Hepatocyte (in vitro differentiated cells): ENCODE measurements at regions not wholly inside any gene's neighbourhood (a gene's known extent, or its start where the extent isn't known, plus 50 kb on each side); places are given as distances from the start of the nearest gene placed in this dataset.
A peak's percentile ranks its signal among the peaks of the same experiment; 100 is the strongest.

ENCODE experiments used
- DNase-seq: peaks from one replicate; pipeline ENCODE4 v3.0.0-alpha.2; 2016; ENCODE audit warnings: low spot score
- H2AFZ ChIP-seq: fragments of 200-600 bp; sonication (generic); 2 replicates; pipeline ENCODE4 v1.6.0; 2016; ENCODE audit warnings: antibody characterized with exemption, mild to moderate bottlenecking
- H3K27ac ChIP-seq: fragments of 200-600 bp; sonication (generic); 2 replicates; pipeline ENCODE4 v1.5.1; 2016; ENCODE audit warnings: mild to moderate bottlenecking
- H3K27me3 ChIP-seq: fragments of 200-600 bp; sonication (generic); 2 replicates; pipeline ENCODE4 v1.6.1; 2016
- H3K36me3 ChIP-seq: fragments of 200-600 bp; sonication (generic); replicated peaks from 2 replicates; pipeline ENCODE4 v1.5.1; 2016; ENCODE audit warnings: low read depth; ENCODE audit not compliant: insufficient read depth
- H3K4me1 ChIP-seq: fragments of 200-600 bp; sonication (generic); 2 replicates; pipeline ENCODE4 v1.5.1; 2016; ENCODE audit warnings: mild to moderate bottlenecking, moderate library complexity; ENCODE audit not compliant: insufficient read depth
- H3K4me2 ChIP-seq: fragments of 200-600 bp; sonication (generic); 2 replicates; pipeline ENCODE4 v1.6.0; 2016
- H3K4me3 ChIP-seq: fragments of 200-600 bp; sonication (generic); 2 replicates; pipeline ENCODE4 v1.5.1; 2016; ENCODE audit warnings: mild to moderate bottlenecking
- H3K79me2 ChIP-seq: fragments of 200-600 bp; sonication (generic); 2 replicates; pipeline ENCODE4 v1.6.0; 2017; ENCODE audit warnings: mild to moderate bottlenecking
- H3K9me2 ChIP-seq: fragments of 200-600 bp; sonication (generic); replicated peaks from 2 replicates; pipeline ENCODE4 v1.6.0; 2017; ENCODE audit warnings: mild to moderate bottlenecking; ENCODE audit not compliant: insufficient read depth
- H3K9me3 ChIP-seq: fragments of 200-600 bp; sonication (generic); 2 replicates; pipeline ENCODE4 v1.5.1; 2016; ENCODE audit warnings: low read depth, mild to moderate bottlenecking
- H4K20me1 ChIP-seq: fragments of 200-600 bp; sonication (generic); 2 replicates; pipeline ENCODE4 v1.6.0; 2016; ENCODE audit warnings: mild to moderate bottlenecking; ENCODE audit not compliant: insufficient read depth, poor library complexity, severe bottlenecking
- EZH2 ChIP-seq: fragments of 200-600 bp; sonication (generic); IDR thresholded peaks from 2 replicates; pipeline ENCODE4 v1.6.1; 2016; ENCODE audit warnings: antibody characterized with exemption, mild to moderate bottlenecking, borderline replicate concordance
- EZH2phosphoT487 ChIP-seq: fragments of 200-600 bp; sonication (generic); IDR thresholded peaks from one replicate; pipeline ENCODE4 v1.6.1; 2018; ENCODE audit warnings: antibody characterized with exemption, mild to moderate bottlenecking, low read depth, moderate library complexity; ENCODE audit not compliant: unreplicated experiment, severe bottlenecking
- WGBS: methylation state at CpG from one replicate; pipeline ENCODE4 v1.1.6; 2016; ENCODE audit warnings: low lambda C conversion rate; ENCODE audit errors: missing lambda C conversion rate; 5-methylcytosine and 5-hydroxymethylcytosine counted together
- TF ChIP-seq, protein P1 (sequence below): fragments of 200-600 bp; sonication (generic); IDR thresholded peaks from 2 replicates; pipeline ENCODE4 v1.5.1; 2016; ENCODE audit warnings: antibody characterized with exemption, mild to moderate bottlenecking; ENCODE audit not compliant: poor library complexity

DNA sequence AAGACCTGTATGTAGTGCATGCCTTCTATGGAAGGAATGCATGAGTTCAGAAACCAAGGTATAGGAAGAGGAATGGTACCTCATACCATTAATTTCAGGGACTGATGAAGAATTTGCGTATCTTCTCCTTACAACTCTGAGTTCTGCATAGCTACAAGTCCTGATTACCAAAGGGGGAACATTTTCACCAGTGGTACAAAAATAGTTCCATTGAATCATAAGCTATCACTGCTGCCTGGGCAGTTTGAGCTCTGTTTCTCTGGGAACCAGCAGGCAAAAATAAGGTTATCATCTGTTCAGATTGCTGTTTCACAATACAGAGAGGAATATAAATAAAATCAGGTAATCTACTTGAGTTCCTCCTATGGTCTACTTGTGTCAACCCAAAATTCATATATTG, 77.9 kb upstream of the GNPDA2 start:
- no peaks in the 10 kb centered on the region for H3K9me2 ChIP-seq
- DNase-seq = no peak
- no peaks in the 10 kb centered on the region for H3K79me2 ChIP-seq
- H3K36me3 ChIP-seq = no peaks in the 10 kb centered on the region
- no peaks in the 10 kb centered on the region for H3K4me1 ChIP-seq
- H2AFZ ChIP-seq = no peak overlapping the region
- H3K27ac ChIP-seq = no peak overlapping the region
- WGBS = 96% methylated on average over 1 of the region's 1 CpG
- H3K9me3 ChIP-seq = no peaks in the 10 kb centered on the region
- H4K20me1 ChIP-seq = no peaks in the 10 kb centered on the region
- no peak overlapping the region for H3K4me2 ChIP-seq
- no peak overlapping the region for H3K4me3 ChIP-seq
- TF ChIP-seq, protein P1, sequence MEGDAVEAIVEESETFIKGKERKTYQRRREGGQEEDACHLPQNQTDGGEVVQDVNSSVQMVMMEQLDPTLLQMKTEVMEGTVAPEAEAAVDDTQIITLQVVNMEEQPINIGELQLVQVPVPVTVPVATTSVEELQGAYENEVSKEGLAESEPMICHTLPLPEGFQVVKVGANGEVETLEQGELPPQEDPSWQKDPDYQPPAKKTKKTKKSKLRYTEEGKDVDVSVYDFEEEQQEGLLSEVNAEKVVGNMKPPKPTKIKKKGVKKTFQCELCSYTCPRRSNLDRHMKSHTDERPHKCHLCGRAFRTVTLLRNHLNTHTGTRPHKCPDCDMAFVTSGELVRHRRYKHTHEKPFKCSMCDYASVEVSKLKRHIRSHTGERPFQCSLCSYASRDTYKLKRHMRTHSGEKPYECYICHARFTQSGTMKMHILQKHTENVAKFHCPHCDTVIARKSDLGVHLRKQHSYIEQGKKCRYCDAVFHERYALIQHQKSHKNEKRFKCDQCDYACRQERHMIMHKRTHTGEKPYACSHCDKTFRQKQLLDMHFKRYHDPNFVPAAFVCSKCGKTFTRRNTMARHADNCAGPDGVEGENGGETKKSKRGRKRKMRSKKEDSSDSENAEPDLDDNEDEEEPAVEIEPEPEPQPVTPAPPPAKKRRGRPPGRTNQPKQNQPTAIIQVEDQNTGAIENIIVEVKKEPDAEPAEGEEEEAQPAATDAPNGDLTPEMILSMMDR = no peak
- TF ChIP-seq EZH2phosphoT487 = no peak
- no peak for TF ChIP-seq EZH2
- no peaks in the 10 kb centered on the region for H3K27me3 ChIP-seq

- 71% methylated on average over 1 of the region's 1 CpG for WGBS
- Histone ChIP-seq H3K27me3 (no peaks in the 10 kb centered on the region), H3K4me3 (no peak overlapping the region), H3K27ac (no peak overlapping the region), H3K36me3 (no peaks in the 10 kb centered on the region), H2AFZ (no peak overlapping the region), H3K4me1 (no peaks in the 10 kb centered on the region), H4K20me1 (no peaks in the 10 kb centered on the region), H3K79me2 (no peaks in the 10 kb centered on the region), H3K9me2 (no peaks in the 10 kb centered on the region), H3K4me2 (no peak overlapping the region), H3K9me3 (no peaks in the 10 kb centered on the region)
- TF ChIP-seq EZH2 (no peak), EZH2phosphoT487 (no peak)
- TF ChIP-seq, protein P1 = no peak
- no peak for DNase-seq
Measured at GRCh38 chr4:44801384-44801783, 75.0 kb upstream of the GNPDA2 start.

DNA sequence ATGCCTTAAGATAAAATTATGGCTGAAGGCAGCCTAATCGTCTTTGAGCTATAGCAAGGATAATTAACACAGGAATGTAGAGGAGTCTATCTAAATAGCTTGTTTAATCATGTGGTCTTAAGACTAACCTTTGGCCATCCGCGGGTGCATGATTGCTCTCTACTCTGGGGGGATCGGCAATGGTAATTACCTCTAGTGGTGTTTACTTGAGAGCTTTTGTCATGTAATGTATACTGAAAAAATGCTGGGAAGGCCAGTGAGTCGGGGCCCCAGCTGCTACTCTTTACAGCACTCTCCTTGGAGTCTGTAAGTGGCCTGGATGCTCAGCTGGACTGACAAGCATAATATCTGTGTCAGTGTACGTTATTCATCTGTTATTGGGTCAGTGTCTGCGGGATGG, 65.5 kb upstream of the GNPDA2 start:
- 61% methylated on average over 7 of the region's 7 CpGs for WGBS
- H3K9me2 ChIP-seq = no peaks in the 10 kb centered on the region
- H3K27ac ChIP-seq = peak overlapping the region; percentile 8
- H3K79me2 ChIP-seq = no peaks in the 10 kb centered on the region
- H3K4me3 ChIP-seq = no peak overlapping the region
- H2AFZ ChIP-seq = no peak overlapping the region
- no peaks in the 10 kb centered on the region for H3K4me1 ChIP-seq
- no peaks in the 10 kb centered on the region for H3K36me3 ChIP-seq
- H3K27me3 ChIP-seq = no peaks in the 10 kb centered on the region
- no peak overlapping the region for H3K4me2 ChIP-seq
- TF ChIP-seq, protein P1 = no peak
- TF ChIP-seq EZH2phosphoT487 = no peak
- no peak for TF ChIP-seq EZH2
- H3K9me3 ChIP-seq = no peaks in the 10 kb centered on the region
- peak; percentile 44 for DNase-seq
- no peaks in the 10 kb centered on the region for H4K20me1 ChIP-seq

DNA sequence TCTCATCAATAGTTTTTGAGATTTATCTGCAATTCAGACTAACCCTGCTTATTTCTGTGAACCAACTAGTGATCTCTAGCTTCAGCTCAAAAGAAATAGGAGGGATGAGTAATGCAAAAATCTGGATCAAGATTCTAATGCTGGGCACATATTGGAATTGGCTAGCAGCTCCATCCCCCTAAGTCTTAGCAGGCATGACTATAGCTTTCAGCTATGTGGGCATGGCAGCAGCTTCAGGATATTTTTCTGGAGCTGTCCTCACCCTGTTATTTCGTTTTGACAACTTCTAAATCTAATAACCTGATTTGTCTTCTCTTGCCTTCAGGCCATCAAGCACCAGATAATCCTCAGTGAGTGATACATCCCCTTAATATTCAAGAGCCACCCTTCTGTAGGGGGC, 50.8 kb upstream of the GNPDA2 start:
- no peaks in the 10 kb centered on the region for H3K79me2 ChIP-seq
- no peaks in the 10 kb centered on the region for H4K20me1 ChIP-seq
- no peaks in the 10 kb centered on the region for H3K27me3 ChIP-seq
- 27% methylated on average over 1 of the region's 1 CpG for WGBS
- no peaks in the 10 kb centered on the region for H3K4me1 ChIP-seq
- no peak overlapping the region for H3K4me3 ChIP-seq
- no peaks in the 10 kb centered on the region for H3K9me3 ChIP-seq
- no peak overlapping the region for H2AFZ ChIP-seq
- no peak for DNase-seq
- no peak overlapping the region for H3K4me2 ChIP-seq
- H3K9me2 ChIP-seq = no peaks in the 10 kb centered on the region
- H3K36me3 ChIP-seq = no peaks in the 10 kb centered on the region
- no peak overlapping the region for H3K27ac ChIP-seq
- TF ChIP-seq EZH2phosphoT487 (no peak), EZH2 (no peak)
- TF ChIP-seq, protein P1 = no peak
